ENCODE measurements at regions not wholly inside any gene's neighbourhood (a gene's known extent, or its start where the extent isn't known, plus 50 kb on each side); places are given as distances from the start of the nearest gene placed in this dataset.

GRCh38 chr2:217687771-217688170, 315.0 kb downstream of the TNS1 start:
- DNase-seq: no peak

- no peak for DNase-seq
These were observed 317.6 kb downstream of the TNS1 start for GRCh38 chr2:217685255-217685605.

GRCh38 chr2:217684431-217685254, 318.2 kb downstream of the TNS1 start:
- no peak for DNase-seq

GRCh38 chr2:217683106-217683870, 319.5 kb downstream of the TNS1 start:
- DNase-seq: no peak

- DNase-seq: no peak
These were observed 321.0 kb downstream of the TNS1 start for GRCh38 chr2:217681791-217682190.

- no peak for DNase-seq
These were observed 322.4 kb downstream of the TNS1 start for GRCh38 chr2:217680381-217680780.

GRCh38 chr2:217673627-217674026, 329.2 kb downstream of the TNS1 start:
- DNase-seq: no peak

- DNase-seq: no peak
These were observed 330.3 kb downstream of the TNS1 start for GRCh38 chr2:217672472-217672871.

GRCh38 chr2:217671871-217672270, 330.9 kb downstream of the TNS1 start:
- DNase-seq: no peak

GRCh38 chr2:217671075-217671474, 331.7 kb downstream of the TNS1 start:
- DNase-seq: no peak

- no peak for DNase-seq
These were observed 333.0 kb downstream of the TNS1 start for GRCh38 chr2:217669831-217670230.

GRCh38 chr2:217667512-217667911, 335.3 kb downstream of the TNS1 start:
- no peak for DNase-seq

GRCh38 chr2:217667035-217667434, 335.8 kb downstream of the TNS1 start:
- no peak for DNase-seq

GRCh38 chr2:217666338-217666737, 336.5 kb downstream of the TNS1 start:
- DNase-seq: no peak

- DNase-seq: no peak
These were observed 338.0 kb downstream of the TNS1 start for GRCh38 chr2:217664761-217665160.

GRCh38 chr2:217662984-217663602, 339.7 kb downstream of the TNS1 start:
- DNase-seq: no peak

- no peak for DNase-seq
These were observed 341.4 kb downstream of the TNS1 start for GRCh38 chr2:217661378-217661777.

- no peak for DNase-seq
These were observed 342.4 kb downstream of the TNS1 start for GRCh38 chr2:217660423-217660822.

- no peak for DNase-seq
These were observed 344.0 kb downstream of the TNS1 start for GRCh38 chr2:217658806-217659205.

- DNase-seq: no peak
These were observed 345.5 kb downstream of the TNS1 start for GRCh38 chr2:217657252-217657651.

- no peak for DNase-seq
These were observed 346.5 kb downstream of the TNS1 start for GRCh38 chr2:217656316-217656715.

- DNase-seq: no peak
These were observed 347.1 kb downstream of the TNS1 start for GRCh38 chr2:217655651-217656050.

GRCh38 chr2:217654168-217654567, 348.6 kb downstream of the TNS1 start:
- no peak for DNase-seq
